HAP-1 (cell line): ENCODE measurements at regions not wholly inside any gene's neighbourhood (a gene's known extent, or its start where the extent isn't known, plus 50 kb on each side); places are given as distances from the start of the nearest gene placed in this dataset.

Source experiments
- DNase-seq, 2 experiments: peaks; one replicate each; pipeline ENCODE4 v3.0.0-alpha.2; 2016 to 2020; ENCODE audit warnings: low spot score in 2 of 2
- H3K27me3 ChIP-seq: fragments of 250-450 bp; sonication (Bioruptor Pico); 2 replicates; pipeline ENCODE4 v1.5.1; 2020; ENCODE audit warnings: low read depth, mild to moderate bottlenecking, moderate library complexity
- H3K36me3 ChIP-seq: fragments of 250-450 bp; sonication (Bioruptor Pico); replicated peaks from 2 replicates; pipeline ENCODE4 v1.5.1; 2020; ENCODE audit warnings: mild to moderate bottlenecking
- H3K4me1 ChIP-seq: fragments of 250-450 bp; sonication (Bioruptor Pico); 2 replicates; pipeline ENCODE4 v1.5.1; 2020; ENCODE audit warnings: mild to moderate bottlenecking
- H3K4me3 ChIP-seq: fragments of 250-450 bp; sonication (Bioruptor Pico); 2 replicates; pipeline ENCODE4 v1.5.1; 2020; ENCODE audit warnings: mild to moderate bottlenecking, moderate library complexity
- H3K9me3 ChIP-seq: fragments of 250-450 bp; sonication (Bioruptor Pico); 2 replicates; pipeline ENCODE4 v1.5.1; 2020; ENCODE audit warnings: mild to moderate bottlenecking, moderate library complexity
- in situ Hi-C: fragments of 300-500 bp; cut with MboI; formaldehyde crosslinking; loops from 3 replicates; pipeline ENCODE4 v1.14.3; 2020; ENCODE audit warnings: low sequenced_read_pairs, inconsistent platforms, mixed read lengths

DNA sequence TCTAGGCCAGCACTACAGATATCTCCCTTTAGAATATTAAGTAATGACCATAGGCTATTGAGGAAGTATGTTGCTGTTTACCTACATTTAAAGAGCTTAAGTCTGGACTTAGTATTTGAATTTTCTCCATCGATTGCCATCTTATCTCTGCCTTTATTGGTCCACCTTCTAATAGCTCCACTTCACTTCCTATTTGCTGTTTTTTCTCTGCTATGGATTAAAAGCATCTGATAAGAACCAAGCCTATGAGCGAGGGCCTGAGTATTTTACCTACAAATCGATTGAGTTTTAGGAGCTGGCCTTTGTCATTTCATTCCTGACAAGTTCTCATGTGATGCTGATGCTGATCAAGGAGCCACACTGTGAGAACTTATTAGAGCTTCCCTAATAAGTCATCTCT, 52.6 kb upstream of the AKAP13 start:
- no peak for DNase-seq
- no peaks in the 10 kb centered on the region for H3K4me1 ChIP-seq
- no peaks in the 10 kb centered on the region for H3K36me3 ChIP-seq
- H3K27me3 ChIP-seq, result no peaks in the 10 kb centered on the region
- in situ Hi-C loops, result no loop called here
- H3K4me3 ChIP-seq, result no peak overlapping the region
- no peaks in the 10 kb centered on the region for H3K9me3 ChIP-seq

DNA sequence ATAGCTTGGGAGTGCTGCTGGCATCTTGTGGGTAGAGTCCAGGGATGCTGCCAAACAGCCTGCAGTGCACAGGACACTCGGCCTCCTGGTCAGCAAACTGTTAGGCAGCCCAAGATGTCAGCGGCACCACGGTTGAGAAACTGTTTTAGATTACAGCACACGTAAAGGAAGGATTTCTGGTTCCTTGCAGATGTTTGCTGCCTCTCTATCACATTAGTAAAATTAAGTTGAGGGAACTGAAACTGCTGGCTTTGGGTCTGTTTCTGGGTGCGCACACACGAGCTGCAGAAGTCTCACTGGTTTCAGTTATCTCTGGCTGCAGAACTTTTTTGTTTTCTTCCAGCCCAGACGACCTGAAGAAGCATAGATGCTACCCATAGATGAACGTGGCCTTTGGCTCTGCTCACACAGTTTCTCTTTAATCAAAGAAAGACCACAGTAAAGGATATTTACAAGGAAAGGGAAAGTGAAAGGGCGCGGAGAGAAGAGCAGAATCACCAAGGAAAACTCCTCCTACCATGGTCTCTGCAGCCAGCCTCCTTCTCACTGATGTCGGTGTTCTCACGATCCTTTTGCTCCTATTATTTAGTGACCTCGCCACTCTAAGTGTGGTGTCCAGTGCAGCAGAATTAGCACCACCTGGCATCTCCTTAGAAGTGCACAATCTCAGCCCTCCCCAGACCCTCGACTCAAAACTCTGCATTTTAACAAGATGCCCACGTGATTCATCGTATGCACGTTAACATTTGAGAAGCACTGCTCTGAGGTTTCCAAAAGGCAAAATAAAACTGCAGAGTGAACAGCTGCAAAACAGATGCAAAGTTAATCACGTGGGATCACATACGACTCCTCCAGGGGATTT, 50.6 kb upstream of the AKAP13 start:
- Histone ChIP-seq H3K9me3 (no peaks in the 10 kb centered on the region), H3K36me3 (no peaks in the 10 kb centered on the region), H3K4me3 (no peak overlapping the region), H3K27me3 (no peaks in the 10 kb centered on the region), H3K4me1 (no peaks in the 10 kb centered on the region)
- DNase-seq, result no peak
- in situ Hi-C loops, result no loop called here
